LNCAP (cell line): ENCODE measurements at regions not wholly inside any gene's neighbourhood (a gene's known extent, or its start where the extent isn't known, plus 50 kb on each side); places are given as distances from the start of the nearest gene placed in this dataset.

ENCODE experiments used
- TF ChIP-seq, protein P1 (sequence below): fragments of 450-650 bp; IDR thresholded peaks from 2 replicates; pipeline ENCODE4 v1.5.1; 2017; ENCODE audit warnings: mild to moderate bottlenecking

DNA sequence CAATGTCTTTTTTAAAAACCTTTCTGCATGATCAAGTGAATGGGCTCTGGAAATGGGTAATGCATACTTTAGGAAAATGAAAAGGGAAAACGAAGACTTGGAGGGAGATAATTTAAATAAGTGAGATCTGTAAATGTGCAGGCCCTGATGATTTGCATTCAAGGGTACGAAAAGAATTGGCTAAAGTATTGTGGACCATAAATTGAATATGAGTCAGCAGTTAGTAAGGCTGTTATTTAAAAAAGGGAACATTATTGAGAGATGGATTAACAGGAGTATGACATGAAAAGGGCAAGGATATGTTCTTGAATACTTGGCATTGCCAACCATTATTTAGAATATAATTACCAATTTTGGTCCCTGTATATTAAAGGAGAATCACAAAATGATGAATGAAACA is 125.5 kb downstream of the GPAT3 start:
- TF ChIP-seq, protein P1, sequence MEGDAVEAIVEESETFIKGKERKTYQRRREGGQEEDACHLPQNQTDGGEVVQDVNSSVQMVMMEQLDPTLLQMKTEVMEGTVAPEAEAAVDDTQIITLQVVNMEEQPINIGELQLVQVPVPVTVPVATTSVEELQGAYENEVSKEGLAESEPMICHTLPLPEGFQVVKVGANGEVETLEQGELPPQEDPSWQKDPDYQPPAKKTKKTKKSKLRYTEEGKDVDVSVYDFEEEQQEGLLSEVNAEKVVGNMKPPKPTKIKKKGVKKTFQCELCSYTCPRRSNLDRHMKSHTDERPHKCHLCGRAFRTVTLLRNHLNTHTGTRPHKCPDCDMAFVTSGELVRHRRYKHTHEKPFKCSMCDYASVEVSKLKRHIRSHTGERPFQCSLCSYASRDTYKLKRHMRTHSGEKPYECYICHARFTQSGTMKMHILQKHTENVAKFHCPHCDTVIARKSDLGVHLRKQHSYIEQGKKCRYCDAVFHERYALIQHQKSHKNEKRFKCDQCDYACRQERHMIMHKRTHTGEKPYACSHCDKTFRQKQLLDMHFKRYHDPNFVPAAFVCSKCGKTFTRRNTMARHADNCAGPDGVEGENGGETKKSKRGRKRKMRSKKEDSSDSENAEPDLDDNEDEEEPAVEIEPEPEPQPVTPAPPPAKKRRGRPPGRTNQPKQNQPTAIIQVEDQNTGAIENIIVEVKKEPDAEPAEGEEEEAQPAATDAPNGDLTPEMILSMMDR: no peak

DNA sequence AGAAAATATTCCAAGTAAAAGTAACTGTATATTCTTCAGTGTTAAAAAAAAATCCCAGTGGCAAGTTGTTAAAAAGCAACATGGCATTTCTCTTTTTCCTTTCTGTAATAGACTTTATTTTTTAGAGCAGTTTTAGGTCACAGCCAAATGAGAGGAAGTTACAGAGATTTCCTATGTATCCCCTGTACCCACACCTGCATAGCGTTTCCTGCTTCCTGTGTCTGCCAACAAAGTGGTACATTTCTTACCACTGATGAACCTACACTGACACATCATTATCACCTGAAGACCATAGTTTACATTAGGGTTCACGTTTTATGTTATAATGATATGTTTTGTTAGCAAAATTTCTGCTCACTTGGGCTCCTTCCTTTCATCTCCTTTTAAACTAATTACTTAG is 124.7 kb downstream of the GPAT3 start:
- TF ChIP-seq, protein P1: no peak

DNA sequence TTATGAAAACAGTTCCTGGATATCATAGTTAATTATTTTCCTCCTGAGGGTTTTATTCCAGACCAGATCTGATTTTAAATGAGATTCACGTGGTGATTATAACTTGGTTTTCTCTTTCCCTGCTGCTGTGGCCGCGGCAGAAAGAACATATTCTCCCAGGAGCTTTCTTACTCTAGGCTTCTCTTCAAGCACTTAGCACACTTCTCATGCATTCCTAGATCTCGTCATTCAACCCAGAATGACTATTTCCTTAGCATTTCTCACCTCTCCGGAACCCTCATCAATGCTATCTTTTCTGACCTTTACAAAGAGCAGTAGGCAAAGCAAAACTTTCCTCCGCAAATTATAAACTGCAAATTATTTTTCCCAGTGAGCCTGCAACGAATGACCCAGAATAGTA is 122.9 kb downstream of the GPAT3 start:
- TF ChIP-seq, protein P1: no peak

DNA sequence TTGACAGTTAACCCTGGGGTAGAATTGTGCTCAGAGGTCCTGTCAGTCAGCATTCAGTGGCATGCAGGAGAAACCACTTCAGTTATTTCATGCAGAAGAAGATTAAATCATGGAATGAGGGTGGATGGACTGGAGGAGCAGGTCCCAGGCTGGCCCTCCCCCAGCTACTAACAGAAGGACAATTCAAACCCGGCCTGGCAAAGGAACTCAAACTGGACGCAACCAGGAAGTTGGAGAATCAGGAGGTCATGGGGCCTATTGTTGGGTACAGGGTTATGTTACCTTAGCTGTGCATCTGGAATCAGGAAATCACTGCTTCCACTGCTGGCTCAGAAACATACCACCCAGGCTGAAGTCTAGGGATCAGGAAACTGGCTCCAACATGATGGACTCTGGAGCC is 121.4 kb downstream of the GPAT3 start:
- TF ChIP-seq, protein P1: no peak
